ENCODE measurements at regions not wholly inside any gene's neighbourhood (a gene's known extent, or its start where the extent isn't known, plus 50 kb on each side); places are given as distances from the start of the nearest gene placed in this dataset.
A peak's percentile ranks its signal among the peaks of the same experiment; 100 is the strongest.
"Not testable (repeated sequence)": the region's sequence is repeated elsewhere in the genome, so short reads cannot be mapped to it uniquely, and the experiment has no call there.

- no peak for DNase-seq (ENCODE audit: extremely low read depth in 1 of 11, low read depth in 9 of 11, low spot score in 4 of 11)
Measured at GRCh38 chr17:77074681-77075080, 66.1 kb upstream of the SEC14L1 start.

DNA sequence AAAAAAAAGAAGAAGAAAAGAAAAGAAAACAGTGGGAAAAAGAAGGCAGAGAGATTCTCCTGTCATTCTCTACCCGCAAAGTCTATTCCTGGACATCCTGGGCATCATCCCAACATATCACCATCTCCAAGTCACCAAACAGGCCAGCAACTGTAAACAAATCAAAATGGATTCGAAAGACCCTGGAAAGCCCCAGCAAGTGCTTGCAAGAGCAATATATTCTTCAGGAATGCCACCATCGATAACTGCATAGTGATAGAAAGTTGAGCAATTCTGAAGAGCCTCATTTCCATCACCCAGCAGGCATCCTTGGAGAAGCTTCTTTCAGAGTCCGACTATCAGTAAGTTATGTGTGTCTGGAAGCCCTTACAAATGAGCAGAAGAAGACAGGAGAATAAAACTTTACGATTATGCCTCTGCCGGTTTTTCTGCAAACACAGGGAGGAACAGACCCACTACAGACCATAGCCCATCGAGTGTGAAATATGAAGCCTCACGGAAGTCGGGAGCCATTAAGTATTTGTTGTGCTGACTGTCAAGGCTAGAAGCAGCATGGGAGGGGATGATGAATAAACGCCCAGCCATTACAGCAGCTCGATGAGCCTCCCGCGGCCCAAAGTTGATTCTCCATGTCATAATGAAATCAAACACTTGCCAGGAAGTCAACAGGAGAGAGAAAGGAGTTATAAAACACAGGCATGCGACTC, 64.5 kb upstream of the SEC14L1 start:
- no peak for DNase-seq (ENCODE audit: extremely low read depth in 1 of 11, low read depth in 9 of 11, low spot score in 4 of 11)

DNA sequence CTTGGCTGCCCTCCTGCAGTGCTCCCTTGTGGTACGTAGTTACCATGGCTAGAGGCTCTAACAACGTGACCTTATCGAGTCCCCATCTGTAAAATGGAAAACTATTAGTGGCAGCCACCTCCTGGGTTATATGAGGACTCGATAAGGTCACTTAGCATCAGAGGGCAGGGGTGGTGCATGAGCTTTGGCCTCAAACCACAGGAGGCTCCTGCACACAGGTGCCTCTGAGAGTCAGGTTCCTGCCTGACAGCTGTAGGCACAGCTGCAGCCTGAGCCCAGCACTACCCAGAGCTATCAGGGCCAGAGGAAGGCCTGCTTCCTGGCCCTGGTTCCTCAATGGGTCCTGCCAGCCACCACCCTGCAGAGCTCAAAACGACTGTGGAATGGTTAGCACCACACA, 57.2 kb upstream of the SEC14L1 start:
- no peak for DNase-seq (ENCODE audit: extremely low read depth in 1 of 11, low read depth in 9 of 11, low spot score in 4 of 11)

DNA sequence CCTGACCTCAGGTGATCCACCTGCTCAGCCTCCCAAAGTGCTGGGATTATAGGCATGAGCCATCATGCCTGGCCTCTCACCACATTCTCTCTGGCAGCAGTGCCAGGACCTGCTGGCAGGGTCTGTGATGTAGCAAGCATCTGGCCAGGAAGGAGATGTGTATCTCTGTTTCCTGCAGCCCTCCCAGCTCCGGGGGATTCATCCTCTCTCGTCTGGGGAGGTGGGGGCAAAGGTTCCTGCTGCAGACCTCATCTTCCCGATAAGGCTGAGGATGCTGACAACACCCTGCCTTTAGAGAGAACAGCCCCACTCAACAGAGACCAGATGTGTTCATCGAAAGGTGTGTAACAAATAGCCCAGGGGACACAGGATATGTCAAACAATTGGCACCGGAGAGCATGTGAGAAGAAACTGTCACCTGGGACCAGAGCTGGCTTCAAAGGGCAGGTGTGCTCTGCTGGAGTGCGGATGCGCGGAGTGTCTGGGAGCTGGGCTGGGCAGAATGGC, 54.8 kb upstream of the SEC14L1 start:
- no peak for DNase-seq (ENCODE audit: extremely low read depth in 1 of 11, low read depth in 9 of 11, low spot score in 4 of 11)

- DNase-seq (ENCODE audit: extremely low read depth in 1 of 11, low read depth in 9 of 11, low spot score in 4 of 11) = peak in 5 of 11 donors; percentile 61 to 77 (median 74)
Measured at GRCh38 chr17:77086433-77087010, 54.2 kb upstream of the SEC14L1 start.

DNA sequence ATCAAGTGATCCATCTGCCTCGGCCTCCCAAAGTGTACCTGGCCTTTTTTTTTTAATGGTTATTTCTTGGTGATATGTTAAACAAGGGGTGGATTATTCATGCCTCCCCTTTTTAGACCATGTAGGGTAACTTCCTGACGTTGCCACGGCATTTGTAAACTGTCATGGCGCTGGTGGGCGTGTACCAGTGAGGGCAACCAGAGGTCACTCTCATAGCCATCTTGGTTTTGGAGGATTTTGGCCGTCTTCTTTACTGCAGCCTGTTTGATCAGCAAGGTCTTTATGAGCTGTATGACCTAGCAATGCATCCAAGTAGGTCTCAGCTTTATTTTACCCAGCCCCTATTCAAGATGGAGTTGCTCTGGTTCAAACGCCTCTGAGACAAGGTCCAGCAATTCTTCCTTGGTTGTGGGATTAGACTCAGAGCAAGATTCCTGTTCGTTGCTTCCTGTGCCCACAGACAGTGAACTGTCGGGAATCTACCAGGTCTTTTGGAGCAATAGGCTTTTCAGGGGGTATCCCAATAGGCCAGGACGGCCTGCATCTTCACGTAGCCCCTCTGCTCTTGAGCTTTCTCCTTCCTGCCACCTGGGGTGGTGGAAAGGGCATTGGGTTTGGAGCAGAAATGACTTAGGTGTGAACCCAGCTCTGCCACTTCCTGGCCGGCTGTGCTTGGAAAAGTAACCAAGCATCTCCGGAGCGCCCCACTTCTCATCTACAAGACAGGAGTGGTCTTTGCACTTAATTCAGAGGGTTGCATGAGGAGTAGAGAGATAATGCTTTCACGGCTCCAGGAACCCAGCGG, 52.9 kb upstream of the SEC14L1 start:
- no peak for DNase-seq (ENCODE audit: extremely low read depth in 1 of 11, low read depth in 9 of 11, low spot score in 4 of 11)

DNA sequence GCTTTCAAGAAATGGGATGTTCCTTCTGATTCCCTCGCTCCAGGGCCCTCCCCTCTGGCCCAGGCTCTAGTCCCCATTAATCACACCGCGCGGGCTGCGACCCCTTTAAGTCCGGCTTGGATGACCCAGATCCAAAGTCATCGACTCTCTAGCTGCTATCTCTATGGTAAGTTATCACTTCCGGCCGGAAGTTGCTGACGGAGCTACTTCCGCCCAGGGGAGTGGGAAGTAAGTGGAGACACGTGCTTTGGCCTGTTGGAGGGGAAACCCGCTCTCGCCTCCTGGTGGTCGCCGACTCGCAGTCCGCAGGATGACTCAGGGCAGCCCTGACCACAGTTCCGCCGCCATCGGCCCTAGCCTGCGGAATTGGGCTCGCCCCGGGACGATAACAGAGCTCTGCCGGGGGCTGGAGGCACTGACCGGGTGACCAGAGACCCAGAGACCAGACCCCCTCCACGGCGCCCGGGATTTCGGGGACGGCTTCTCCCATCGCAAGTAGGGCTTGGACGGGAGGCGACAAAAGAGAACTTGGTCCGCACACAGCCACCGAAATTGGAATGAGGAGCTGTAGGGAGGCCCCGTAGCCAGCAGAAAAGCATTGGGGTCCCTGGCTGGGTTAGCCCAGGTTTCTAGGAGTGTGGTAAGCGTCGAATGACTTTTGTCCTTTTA, 52.2 kb upstream of the SEC14L1 start:
- DNase-seq (ENCODE audit: extremely low read depth in 1 of 11, low read depth in 9 of 11, low spot score in 4 of 11) = peak; percentile 91 to 97 (median 95)

DNA sequence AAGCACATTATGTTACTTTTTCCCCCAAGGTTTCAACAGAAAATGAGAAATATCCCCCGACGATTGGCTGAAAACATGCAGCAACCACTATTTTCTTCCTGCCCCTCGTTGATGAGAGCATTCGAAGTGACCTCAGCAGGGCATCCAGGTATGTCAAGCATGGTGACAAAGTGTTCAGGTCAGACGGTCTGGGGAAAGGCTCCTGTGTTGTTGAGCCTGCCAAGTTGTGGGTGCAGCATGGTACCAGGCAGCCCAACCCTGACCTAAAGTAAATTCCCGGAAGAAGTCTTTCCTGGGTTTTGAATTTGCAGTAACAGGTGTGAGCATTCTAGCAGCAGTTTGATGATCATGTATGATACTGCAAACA, 51.7 kb upstream of the SEC14L1 start:
- no peak for DNase-seq (ENCODE audit: extremely low read depth in 1 of 11, low read depth in 9 of 11, low spot score in 4 of 11)

GRCh38 chr17:77089949-77090348, 50.8 kb upstream of the SEC14L1 start:
- DNase-seq (ENCODE audit: extremely low read depth in 1 of 11, low read depth in 9 of 11, low spot score in 4 of 11) = not testable (repeated sequence)

- DNase-seq (ENCODE audit: extremely low read depth in 1 of 11, low read depth in 9 of 11, low spot score in 4 of 11) = no peak
Measured at GRCh38 chr17:77090476-77090875, 50.3 kb upstream of the SEC14L1 start.
